HG03342 (cell line): ENCODE measurements at regions not wholly inside any gene's neighbourhood (a gene's known extent, or its start where the extent isn't known, plus 50 kb on each side); places are given as distances from the start of the nearest gene placed in this dataset.

ENCODE experiments used
- ATAC-seq: cut with Tn5 transposase; IDR thresholded peaks from one replicate; pipeline ENCODE4 v1.9.1; 2021; ENCODE audit warnings: mild to moderate bottlenecking, moderate library complexity; ENCODE audit not compliant: unreplicated experiment

- no peak for ATAC-seq
Measured at GRCh38 chr3:66797889-66798560, 200.1 kb upstream of the KBTBD8 start.

DNA sequence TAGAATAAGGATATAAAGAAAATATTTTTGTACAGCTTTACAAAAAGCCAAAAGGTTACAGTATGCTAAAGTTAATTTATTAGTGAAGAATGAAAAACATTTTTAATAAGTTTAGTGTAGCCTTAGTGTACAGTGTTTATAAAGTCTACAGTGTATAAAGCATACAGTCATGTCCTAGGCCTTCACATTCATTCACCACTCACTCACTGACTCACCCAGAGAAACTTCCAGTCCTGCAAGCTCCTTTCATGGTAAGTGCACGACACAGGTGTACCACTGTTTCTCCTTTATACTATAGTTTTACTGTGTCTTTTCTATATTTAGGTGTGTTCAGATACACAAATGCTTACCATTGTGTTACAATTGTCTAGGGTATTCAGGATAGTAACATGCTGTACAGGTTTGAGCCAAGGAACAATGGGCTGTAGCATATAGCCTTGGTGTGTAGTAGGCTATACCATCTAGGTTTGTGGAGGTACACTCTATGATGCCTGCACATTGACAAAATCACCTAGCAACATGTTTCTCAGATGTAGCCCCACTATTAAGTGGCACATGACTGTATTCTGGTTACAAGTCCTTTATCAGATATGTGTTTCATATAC, 197.1 kb upstream of the KBTBD8 start:
- ATAC-seq, result no peak

- ATAC-seq, result no peak
Measured at GRCh38 chr3:66803206-66803605, 194.9 kb upstream of the KBTBD8 start.

GRCh38 chr3:66803721-66804695, 194.1 kb upstream of the KBTBD8 start:
- ATAC-seq, result no peak

DNA sequence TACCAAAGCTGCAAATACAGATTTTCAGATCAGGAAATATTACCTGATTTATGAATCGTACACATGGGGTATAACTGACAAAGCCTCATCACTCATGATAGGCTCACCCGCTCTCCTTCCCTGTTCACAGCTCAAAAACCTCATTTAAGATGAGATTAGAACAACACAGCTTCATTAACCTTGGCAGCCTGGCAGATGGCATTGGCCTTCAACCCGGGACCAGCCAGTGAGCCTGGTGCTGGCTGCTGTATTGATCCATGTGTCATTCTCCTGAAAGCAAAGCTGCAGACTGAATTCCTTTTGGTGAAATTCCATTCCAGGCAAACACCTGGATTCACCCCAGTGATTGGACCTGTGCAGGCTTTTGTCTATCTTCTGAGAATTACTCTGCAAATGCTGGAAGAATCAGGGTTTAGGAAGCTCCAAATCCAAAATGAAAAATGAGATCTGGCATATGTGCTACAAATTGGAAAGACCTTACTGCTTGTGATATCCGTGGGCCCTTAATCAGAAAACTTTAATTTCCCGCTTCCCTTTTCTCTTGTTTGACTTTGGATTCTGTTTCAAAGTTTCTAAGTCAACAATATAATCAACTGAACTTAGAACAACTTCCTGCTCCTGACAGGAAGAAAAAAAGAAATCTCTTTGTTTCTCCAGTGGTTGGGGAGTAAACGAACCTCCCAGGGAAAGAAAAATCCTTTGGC, 189.1 kb upstream of the KBTBD8 start:
- no peak for ATAC-seq

DNA sequence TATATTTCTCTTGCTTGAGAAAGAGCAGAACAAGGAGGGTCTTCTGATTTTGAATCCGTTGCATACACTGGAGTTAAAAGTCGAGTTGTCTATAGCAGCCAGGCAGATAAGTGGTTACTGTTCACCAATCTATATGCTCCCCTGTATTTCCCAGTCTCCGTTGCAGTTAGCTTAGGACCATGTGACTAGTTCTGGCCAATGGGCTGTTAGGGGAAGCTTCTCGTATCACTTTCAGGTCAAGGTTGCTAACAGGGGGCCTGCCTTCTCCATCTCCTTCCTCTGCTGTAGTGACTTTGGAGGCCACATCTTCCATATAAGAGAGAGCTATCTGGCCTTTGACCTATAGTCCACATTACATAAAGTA, 188.5 kb upstream of the KBTBD8 start:
- no peak for ATAC-seq

DNA sequence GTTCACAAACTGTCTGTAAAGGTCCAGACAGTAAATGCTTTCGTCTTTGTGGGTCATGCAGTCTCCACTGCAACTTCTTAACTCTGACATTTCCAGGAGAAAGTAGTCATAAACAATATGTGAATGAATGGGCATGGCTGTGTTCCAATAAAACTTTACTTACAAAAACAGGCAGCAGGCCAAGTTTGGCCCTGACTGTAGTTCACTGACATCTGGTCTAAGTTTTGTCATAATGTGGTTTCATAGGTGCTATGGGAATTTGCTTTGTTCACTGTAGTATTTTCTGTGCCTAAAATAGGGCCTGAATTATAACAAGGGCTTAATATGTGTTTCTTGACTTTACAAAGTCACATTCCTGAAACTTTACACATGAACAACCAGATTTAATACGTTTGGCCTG, 186.0 kb upstream of the KBTBD8 start:
- no peak for ATAC-seq

- ATAC-seq, result no peak
Measured at GRCh38 chr3:66812741-66813140, 185.4 kb upstream of the KBTBD8 start.

GRCh38 chr3:66816090-66816761, 181.9 kb upstream of the KBTBD8 start:
- ATAC-seq, result peak; percentile 74

GRCh38 chr3:66817951-66818557, 180.1 kb upstream of the KBTBD8 start:
- ATAC-seq, result no peak

GRCh38 chr3:66819993-66820501, 178.1 kb upstream of the KBTBD8 start:
- ATAC-seq, result no peak

- peak; percentile 82 for ATAC-seq
Measured at GRCh38 chr3:66822186-66823008, 175.7 kb upstream of the KBTBD8 start.

DNA sequence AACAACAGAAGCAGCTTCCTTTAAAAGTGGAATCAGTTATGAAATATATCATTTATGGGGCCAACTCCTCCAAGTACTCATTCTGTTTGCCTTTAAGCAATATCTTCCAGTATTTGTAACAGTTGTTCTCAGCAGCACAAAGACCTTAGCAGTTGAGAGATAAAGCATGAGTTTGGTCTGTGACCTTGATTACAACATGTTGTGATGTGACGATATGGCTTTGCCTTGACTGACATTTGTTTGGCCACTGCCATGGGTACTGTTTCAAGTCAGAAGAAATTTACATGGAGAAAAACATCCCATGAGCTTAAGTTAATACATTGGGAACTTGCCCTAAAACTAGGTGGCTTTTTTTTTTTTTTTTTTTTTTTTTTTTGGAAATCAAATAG, 175.1 kb upstream of the KBTBD8 start:
- no peak for ATAC-seq

DNA sequence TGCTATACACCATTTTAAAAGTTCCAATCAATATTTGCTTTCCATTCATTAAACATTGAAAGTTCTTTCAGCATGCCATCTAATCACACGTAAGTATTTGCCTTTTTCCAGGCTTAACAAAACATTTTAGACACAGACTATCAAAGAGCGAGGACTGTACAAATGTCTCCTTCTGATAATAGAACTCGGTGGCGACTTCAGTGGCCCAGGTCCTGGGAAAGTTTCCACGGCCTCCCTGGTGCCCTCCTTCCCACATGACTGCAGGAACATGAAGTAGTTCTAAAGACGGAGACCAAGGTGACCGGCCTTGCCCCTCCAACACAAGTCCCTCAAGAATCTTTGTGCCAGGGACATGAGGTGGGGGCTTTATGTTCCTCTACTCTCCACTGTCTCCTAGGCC, 174.6 kb upstream of the KBTBD8 start:
- ATAC-seq, result no peak

GRCh38 chr3:66825375-66825774, 172.7 kb upstream of the KBTBD8 start:
- ATAC-seq, result no peak

GRCh38 chr3:66827726-66828125, 170.4 kb upstream of the KBTBD8 start:
- no peak for ATAC-seq

GRCh38 chr3:66828303-66828702, 169.8 kb upstream of the KBTBD8 start:
- no peak for ATAC-seq

DNA sequence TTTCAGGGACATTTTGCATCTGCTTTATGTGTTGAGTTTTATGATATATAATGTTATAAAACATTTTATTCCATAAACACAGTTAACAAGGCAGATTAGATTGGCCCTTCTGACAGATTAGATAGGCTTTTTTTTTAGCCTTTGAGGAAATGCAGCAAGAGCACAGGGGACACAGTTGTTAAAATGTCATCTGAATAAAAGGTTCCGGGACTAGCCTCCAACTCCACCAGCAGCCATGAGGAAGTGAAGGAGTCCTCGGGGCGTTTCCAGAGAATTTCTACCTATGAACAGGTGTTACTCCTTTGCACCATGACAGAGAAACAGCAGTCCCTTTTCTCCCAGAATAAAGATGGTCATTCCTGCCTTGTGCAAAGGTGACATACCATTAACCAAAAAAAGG, 167.8 kb upstream of the KBTBD8 start:
- ATAC-seq, result no peak

GRCh38 chr3:66831931-66832330, 166.2 kb upstream of the KBTBD8 start:
- no peak for ATAC-seq
